GM06990 (cell line): ENCODE measurements at regions not wholly inside any gene's neighbourhood (a gene's known extent, or its start where the extent isn't known, plus 50 kb on each side); places are given as distances from the start of the nearest gene placed in this dataset.

Source experiments
- DNase-seq: peaks from one replicate; pipeline ENCODE4 v3.0.0-alpha.2; 2011; ENCODE audit not compliant: insufficient read length; ENCODE audit errors: extremely low read depth
- H3K27me3 ChIP-seq: replicated peaks from 2 replicates; pipeline ENCODE4 v1.6.0; 2011; ENCODE audit warnings: low read length; ENCODE audit not compliant: control insufficient read depth, insufficient read depth
- H3K36me3 ChIP-seq: 2 replicates; pipeline ENCODE4 v1.5.1; 2011; ENCODE audit warnings: low read length; ENCODE audit not compliant: control insufficient read depth, insufficient read depth
- H3K4me3 ChIP-seq: replicated peaks from 2 replicates; pipeline ENCODE4 v1.5.1; 2011; ENCODE audit warnings: low read depth, mild to moderate bottlenecking, control low read depth, low read length
- TF ChIP-seq, protein P1 (sequence below): IDR thresholded peaks from 2 replicates; pipeline ENCODE4 v1.5.1; 2011; ENCODE audit warnings: low read length, control low read depth, mild to moderate bottlenecking, inconsistent platforms; ENCODE audit not compliant: insufficient read depth, poor library complexity, severe bottlenecking

- Histone ChIP-seq H3K27me3 (no peaks in the 10 kb centered on the region), H3K4me3 (no peak overlapping the region), H3K36me3 (no peaks in the 10 kb centered on the region)
- no peak for DNase-seq
- TF ChIP-seq, protein P1, sequence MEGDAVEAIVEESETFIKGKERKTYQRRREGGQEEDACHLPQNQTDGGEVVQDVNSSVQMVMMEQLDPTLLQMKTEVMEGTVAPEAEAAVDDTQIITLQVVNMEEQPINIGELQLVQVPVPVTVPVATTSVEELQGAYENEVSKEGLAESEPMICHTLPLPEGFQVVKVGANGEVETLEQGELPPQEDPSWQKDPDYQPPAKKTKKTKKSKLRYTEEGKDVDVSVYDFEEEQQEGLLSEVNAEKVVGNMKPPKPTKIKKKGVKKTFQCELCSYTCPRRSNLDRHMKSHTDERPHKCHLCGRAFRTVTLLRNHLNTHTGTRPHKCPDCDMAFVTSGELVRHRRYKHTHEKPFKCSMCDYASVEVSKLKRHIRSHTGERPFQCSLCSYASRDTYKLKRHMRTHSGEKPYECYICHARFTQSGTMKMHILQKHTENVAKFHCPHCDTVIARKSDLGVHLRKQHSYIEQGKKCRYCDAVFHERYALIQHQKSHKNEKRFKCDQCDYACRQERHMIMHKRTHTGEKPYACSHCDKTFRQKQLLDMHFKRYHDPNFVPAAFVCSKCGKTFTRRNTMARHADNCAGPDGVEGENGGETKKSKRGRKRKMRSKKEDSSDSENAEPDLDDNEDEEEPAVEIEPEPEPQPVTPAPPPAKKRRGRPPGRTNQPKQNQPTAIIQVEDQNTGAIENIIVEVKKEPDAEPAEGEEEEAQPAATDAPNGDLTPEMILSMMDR: no peak
These were observed 166.8 kb downstream of the BCOR start for GRCh38 chrX:39930786-39931528.

DNA sequence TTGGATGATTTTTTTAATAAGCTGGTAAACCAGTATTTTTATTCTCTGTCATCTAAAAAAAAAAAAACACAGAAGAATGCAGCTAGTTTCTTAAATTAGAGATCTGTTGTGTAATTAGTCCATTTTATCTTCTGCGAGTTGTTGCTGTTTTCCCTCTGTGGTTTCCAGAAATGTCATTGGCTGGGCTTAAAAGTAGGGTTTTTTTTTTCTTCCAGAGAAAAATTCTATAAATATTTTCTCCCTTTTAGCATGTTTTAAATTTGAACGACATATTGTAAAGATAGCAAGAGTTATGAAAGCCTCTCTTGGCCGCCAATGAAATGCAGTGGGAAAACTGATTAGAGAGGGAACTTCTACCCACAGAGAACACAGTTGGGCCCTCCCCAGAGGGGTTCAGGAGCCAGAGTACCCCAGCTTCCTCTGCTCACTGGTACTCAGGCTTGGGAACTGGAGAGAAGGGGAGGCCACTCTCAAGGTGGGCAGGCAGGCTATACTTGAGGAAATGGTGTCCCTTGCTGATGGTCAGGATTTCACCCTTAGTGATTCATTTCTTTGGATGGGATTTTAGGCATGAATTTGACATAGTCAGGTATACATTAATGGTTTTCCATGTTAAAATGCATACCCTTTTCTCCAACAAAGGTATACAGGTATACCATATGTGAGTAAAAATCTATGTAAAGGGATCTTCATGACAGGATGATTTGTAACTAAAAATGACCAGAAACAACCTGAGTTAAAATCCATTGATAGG lies 166.1 kb downstream of the BCOR start:
- Histone ChIP-seq H3K36me3 (no peaks in the 10 kb centered on the region), H3K27me3 (no peaks in the 10 kb centered on the region), H3K4me3 (no peak overlapping the region)
- no peak for DNase-seq
- TF ChIP-seq, protein P1: no peak

- TF ChIP-seq, protein P1: no peak
- H3K27me3 ChIP-seq: no peaks in the 10 kb centered on the region
- no peaks in the 10 kb centered on the region for H3K36me3 ChIP-seq
- no peak for DNase-seq
- no peak overlapping the region for H3K4me3 ChIP-seq
These were observed 162.2 kb downstream of the BCOR start for GRCh38 chrX:39935411-39936064.

DNA sequence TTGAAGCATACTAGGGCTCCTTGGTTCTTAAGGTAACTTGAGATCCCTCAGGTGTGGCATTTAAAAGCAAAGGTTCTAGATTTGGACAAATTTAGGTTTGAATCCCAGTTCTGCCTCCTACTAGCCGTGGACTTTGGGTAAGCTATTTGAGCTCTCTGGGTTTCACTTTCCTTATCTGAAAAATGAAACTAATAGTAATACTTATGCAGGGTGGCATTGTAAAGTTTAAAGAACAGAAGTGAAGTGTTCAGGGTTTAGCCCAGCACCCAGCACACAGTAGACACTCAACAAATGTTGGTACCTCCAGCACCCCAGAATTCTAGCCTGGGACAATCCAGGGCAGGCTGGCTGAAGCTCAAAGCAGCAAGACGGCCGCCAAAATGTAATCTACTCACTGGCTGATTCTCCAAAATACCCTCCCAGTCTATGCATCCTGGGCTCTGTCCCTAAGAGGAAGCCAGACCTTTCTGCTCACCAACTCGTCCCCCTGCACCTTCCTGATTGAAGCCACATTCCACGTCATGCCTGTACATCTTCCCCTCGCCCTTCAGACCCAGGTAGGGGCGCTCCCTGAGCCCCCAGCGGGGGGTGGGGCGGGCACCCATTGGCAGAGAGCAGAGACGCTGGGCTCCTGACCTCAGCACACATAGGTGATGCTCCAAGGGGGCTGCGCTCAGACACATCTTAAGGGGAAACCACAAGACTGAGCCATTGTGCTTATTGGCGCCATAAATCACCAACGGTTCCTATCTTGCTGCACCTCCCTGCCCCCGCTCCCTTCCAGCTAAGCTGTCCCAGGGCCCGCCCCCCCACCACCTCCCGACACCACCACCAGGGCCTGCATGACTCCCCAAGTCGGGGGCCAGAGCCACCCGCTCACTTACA lies 160.6 kb downstream of the BCOR start:
- Histone ChIP-seq H3K27me3 (no peaks in the 10 kb centered on the region), H3K36me3 (no peaks in the 10 kb centered on the region), H3K4me3 (0 out of 2 replicates have a peak overlapping the region, but pooled peaks have one; percentile 22)
- TF ChIP-seq, protein P1: no peak
- DNase-seq: no peak

DNA sequence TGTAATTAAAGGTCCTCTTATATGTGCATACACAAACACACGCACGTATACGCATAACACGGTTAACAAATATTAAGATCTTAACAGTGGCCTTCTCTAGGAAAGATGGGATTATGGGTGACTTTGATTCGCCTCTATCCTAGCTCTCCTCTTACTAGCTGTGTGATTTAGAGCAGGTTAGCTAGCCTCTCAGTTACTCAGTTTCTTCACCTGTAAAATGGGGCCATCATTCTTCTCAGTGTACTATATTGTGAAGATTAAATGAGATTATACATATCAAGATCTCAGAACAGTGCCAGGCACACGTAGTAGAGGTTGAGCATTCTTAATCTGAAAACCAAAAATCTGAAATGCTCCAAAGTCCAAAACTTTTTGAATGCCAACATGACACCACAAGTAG lies 159.3 kb downstream of the BCOR start:
- TF ChIP-seq, protein P1: no peak

More for the DNA sequence above, 159.3 kb downstream of the BCOR start:
- Histone ChIP-seq H3K4me3 (no peak overlapping the region), H3K27me3 (no peaks in the 10 kb centered on the region), H3K36me3 (no peaks in the 10 kb centered on the region)
- DNase-seq: no peak
